Astrocyte (in vitro differentiated cells and primary cell): ENCODE measurements at regions not wholly inside any gene's neighbourhood (a gene's known extent, or its start where the extent isn't known, plus 50 kb on each side); places are given as distances from the start of the nearest gene placed in this dataset.

Source experiments
- CTCF ChIP-seq: IDR thresholded peaks from 2 replicates; pipeline ENCODE4 v1.5.1; 2011; ENCODE audit warnings: low read depth, mild to moderate bottlenecking, inconsistent platforms, low read length, moderate library complexity; ENCODE audit not compliant: insufficient read depth
- EZH2 ChIP-seq: IDR thresholded peaks from 2 replicates; pipeline ENCODE4 v1.6.1; 2012; ENCODE audit warnings: mild to moderate bottlenecking, low read length, inconsistent platforms; ENCODE audit not compliant: insufficient read depth

GRCh38 chr2:116442418-116442817 lies 1372.1 kb upstream of the DDX18 start:
- TF ChIP-seq CTCF (no peak), EZH2 (no peak)
